ENCODE measurements at regions not wholly inside any gene's neighbourhood (a gene's known extent, or its start where the extent isn't known, plus 50 kb on each side); places are given as distances from the start of the nearest gene placed in this dataset.

GRCh38 chr20:57023007-57023406 lies 243.4 kb downstream of the BMP7 start:
- DNase-seq = no peak

GRCh38 chr20:57023997-57024396 lies 242.4 kb downstream of the BMP7 start:
- WGBS, 2 donors = 72 to 81% methylated on average over 9 of the region's 9 CpGs
- intact Hi-C loops (cut with DNase I) = no loop called here
- Histone ChIP-seq H3K27me3 (no peaks in the 10 kb centered on the region), H3K9me3 (peaks cover 0 to 4% (median 0%) of the 10 kb centered on the region in 3 donors), H3K4me1 (no peaks in the 10 kb centered on the region), H3K36me3 (replicated peaks in 1 of 2; ENCODE audit: insufficient read depth in 1 of 2, low read depth in 2 of 2) (no peaks in the 10 kb centered on the region), H3K4me3 (no peak overlapping the region), H3K27ac (no peak overlapping the region)
- no peak for TF ChIP-seq CTCF (IDR thresholded peaks at IDR 0.05)
- no peak for TF ChIP-seq POLR2A (IDR thresholded peaks at IDR 0.05)
- DNase-seq (no peak), ATAC-seq (no peak)

More at GRCh38 chr20:57023007-57023406, 243.4 kb downstream of the BMP7 start:
- no peak for ATAC-seq
- intact Hi-C loops (cut with DNase I) = no loop called here
- no peak overlapping the region for H3K4me3 ChIP-seq
- WGBS, 2 donors = 60 to 61% methylated on average over 2 of the region's 2 CpGs
- no peak for TF ChIP-seq CTCF (IDR thresholded peaks at IDR 0.05)
- H3K27ac ChIP-seq = no peak overlapping the region
- H3K4me1 ChIP-seq = no peaks in the 10 kb centered on the region
- H3K27me3 ChIP-seq = no peaks in the 10 kb centered on the region
- peaks cover 0 to 4% (median 0%) of the 10 kb centered on the region in 3 donors for H3K9me3 ChIP-seq
- H3K36me3 ChIP-seq (replicated peaks in 1 of 2; ENCODE audit: insufficient read depth in 1 of 2, low read depth in 2 of 2) = no peaks in the 10 kb centered on the region

GRCh38 chr20:57024849-57025248 lies 241.6 kb downstream of the BMP7 start:
- Histone ChIP-seq H3K27ac (no peak overlapping the region), H3K27me3 (no peaks in the 10 kb centered on the region), H3K4me3 (no peak overlapping the region), H3K36me3 (replicated peaks in 1 of 2; ENCODE audit: insufficient read depth in 1 of 2, low read depth in 2 of 2) (no peaks in the 10 kb centered on the region), H3K4me1 (no peaks in the 10 kb centered on the region), H3K9me3 (peaks cover 0 to 4% (median 0%) of the 10 kb centered on the region in 3 donors)
- ATAC-seq (no peak), DNase-seq (no peak)
- intact Hi-C loops (cut with DNase I) = no loop called here
- WGBS, 2 donors = 71 to 78% methylated on average over 4 of the region's 4 CpGs
- TF ChIP-seq POLR2A (IDR thresholded peaks at IDR 0.05) (no peak), CTCF (IDR thresholded peaks at IDR 0.05) (no peak)

- intact Hi-C loops (cut with DNase I) = no loop called here
- Histone ChIP-seq H3K4me3 (no peak overlapping the region), H3K36me3 (replicated peaks in 1 of 2; ENCODE audit: insufficient read depth in 1 of 2, low read depth in 2 of 2) (no peaks in the 10 kb centered on the region), H3K27ac (no peak overlapping the region), H3K4me1 (no peaks in the 10 kb centered on the region), H3K27me3 (no peaks in the 10 kb centered on the region), H3K9me3 (peaks cover 0 to 4% (median 0%) of the 10 kb centered on the region in 3 donors)
- DNase-seq (no peak), ATAC-seq (no peak)
- TF ChIP-seq POLR2A (IDR thresholded peaks at IDR 0.05) (no peak), CTCF (IDR thresholded peaks at IDR 0.05) (no peak)
- WGBS, 2 donors = 25 to 30% methylated on average over 3 of the region's 3 CpGs
Measured at GRCh38 chr20:57025261-57025660, 241.2 kb downstream of the BMP7 start.

- Histone ChIP-seq H3K36me3 (replicated peaks in 1 of 2; ENCODE audit: insufficient read depth in 1 of 2, low read depth in 2 of 2) (no peaks in the 10 kb centered on the region), H3K27ac (no peak overlapping the region), H3K9me3 (peaks cover 0 to 4% (median 0%) of the 10 kb centered on the region in 3 donors), H3K27me3 (no peaks in the 10 kb centered on the region), H3K4me3 (no peak overlapping the region), H3K4me1 (no peaks in the 10 kb centered on the region)
- no peak for TF ChIP-seq POLR2A (IDR thresholded peaks at IDR 0.05)
- no peak for TF ChIP-seq CTCF (IDR thresholded peaks at IDR 0.05)
- ATAC-seq (no peak), DNase-seq (no peak)
- 43 to 58% methylated on average over 4 of the region's 4 CpGs for WGBS, 2 donors
- intact Hi-C loops (cut with DNase I) = no loop called here
Measured at GRCh38 chr20:57025666-57026224, 240.7 kb downstream of the BMP7 start.
